ENCODE measurements at regions not wholly inside any gene's neighbourhood (a gene's known extent, or its start where the extent isn't known, plus 50 kb on each side); places are given as distances from the start of the nearest gene placed in this dataset.

DNA sequence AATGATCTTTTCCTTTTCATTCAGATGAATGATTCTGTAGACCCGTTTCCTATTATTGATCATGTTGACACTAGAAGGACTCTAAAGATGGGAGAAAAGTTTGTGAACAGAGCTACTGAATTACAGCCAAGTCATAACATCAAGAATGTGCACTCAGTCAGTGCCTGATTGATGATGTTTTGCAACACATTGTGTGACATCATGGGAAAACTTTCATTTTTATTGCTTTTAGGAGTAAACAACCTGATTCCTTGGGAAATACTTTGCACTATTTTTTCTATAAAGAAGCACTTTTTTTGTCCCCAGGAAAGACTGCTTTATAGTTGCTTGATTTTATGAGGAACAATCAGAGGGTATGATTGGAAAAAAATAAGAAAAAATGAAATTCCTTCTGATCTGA, 383.8 kb upstream of the JAG1 start:
- CTCF ChIA-PET: no interaction called here
- no peak for DNase-seq
- H3K4me1 ChIP-seq (ENCODE audit: control extremely low read depth in 1 of 4, control insufficient read depth in 4 of 4, insufficient read depth in 4 of 4, low read length in 3 of 4): peaks cover 0 to 10% (median 4%) of the 10 kb centered on the region in 4 experiments

GRCh38 chr20:11059659-11060058, 385.9 kb upstream of the JAG1 start:
- no peaks in the 10 kb centered on the region for H3K9me3 ChIP-seq (ENCODE audit: control extremely low read depth in 1 of 5, control insufficient read depth in 4 of 5, insufficient read depth in 2 of 5, low read depth in 1 of 5, low read length in 4 of 5)
- no peak overlapping the region for H3K4me3 ChIP-seq (ENCODE audit: control insufficient read depth in 1 of 7, extremely low read depth in 1 of 7, insufficient read depth in 4 of 7, low read depth in 2 of 7, low read length in 6 of 7)
- no peaks in the 10 kb centered on the region for H3K27me3 ChIP-seq (replicated peaks in 2 of 5; ENCODE audit: control insufficient read depth in 4 of 5, insufficient read depth in 5 of 5, low read length in 4 of 5)
- POLR2A ChIA-PET: no interaction called here
- DNase-seq: no peak
- peaks cover 0 to 10% (median 4%) of the 10 kb centered on the region in 4 experiments for H3K4me1 ChIP-seq (ENCODE audit: control extremely low read depth in 1 of 4, control insufficient read depth in 4 of 4, insufficient read depth in 4 of 4, low read length in 3 of 4)
- no peaks in the 10 kb centered on the region for H3K36me3 ChIP-seq (ENCODE audit: control insufficient read depth in 4 of 4, insufficient read depth in 4 of 4, low read length in 3 of 4)
- WGBS (ENCODE audit: insufficient coverage): no CpG with 5 or more reads among the region's 2 CpGs
- CTCF ChIA-PET: interaction anchor here (1.6 kb wide), 1 partner anchor 9 kb away, joined by 3 read pairs; no protein-coding TSS in a partner anchor
- H3K27ac ChIP-seq (ENCODE audit: insufficient read depth in 1 of 2, low read depth in 1 of 2, low read length in 2 of 2, poor library complexity in 1 of 2, severe bottlenecking in 2 of 2): no peak overlapping the region

More for the DNA sequence above, 383.8 kb upstream of the JAG1 start:
- Histone ChIP-seq H3K27me3 (replicated peaks in 2 of 5; ENCODE audit: control insufficient read depth in 4 of 5, insufficient read depth in 5 of 5, low read length in 4 of 5) (no peaks in the 10 kb centered on the region), H3K27ac (ENCODE audit: insufficient read depth in 1 of 2, low read depth in 1 of 2, low read length in 2 of 2, poor library complexity in 1 of 2, severe bottlenecking in 2 of 2) (no peak overlapping the region), H3K36me3 (ENCODE audit: control insufficient read depth in 4 of 4, insufficient read depth in 4 of 4, low read length in 3 of 4) (no peaks in the 10 kb centered on the region), H3K4me3 (ENCODE audit: control insufficient read depth in 1 of 7, extremely low read depth in 1 of 7, insufficient read depth in 4 of 7, low read depth in 2 of 7, low read length in 6 of 7) (no peak overlapping the region), H3K9me3 (ENCODE audit: control extremely low read depth in 1 of 5, control insufficient read depth in 4 of 5, insufficient read depth in 2 of 5, low read depth in 1 of 5, low read length in 4 of 5) (no peaks in the 10 kb centered on the region)
- WGBS (ENCODE audit: insufficient coverage): 100% methylated on average over 1 of the region's 1 CpG
- POLR2A ChIA-PET: no interaction called here

DNA sequence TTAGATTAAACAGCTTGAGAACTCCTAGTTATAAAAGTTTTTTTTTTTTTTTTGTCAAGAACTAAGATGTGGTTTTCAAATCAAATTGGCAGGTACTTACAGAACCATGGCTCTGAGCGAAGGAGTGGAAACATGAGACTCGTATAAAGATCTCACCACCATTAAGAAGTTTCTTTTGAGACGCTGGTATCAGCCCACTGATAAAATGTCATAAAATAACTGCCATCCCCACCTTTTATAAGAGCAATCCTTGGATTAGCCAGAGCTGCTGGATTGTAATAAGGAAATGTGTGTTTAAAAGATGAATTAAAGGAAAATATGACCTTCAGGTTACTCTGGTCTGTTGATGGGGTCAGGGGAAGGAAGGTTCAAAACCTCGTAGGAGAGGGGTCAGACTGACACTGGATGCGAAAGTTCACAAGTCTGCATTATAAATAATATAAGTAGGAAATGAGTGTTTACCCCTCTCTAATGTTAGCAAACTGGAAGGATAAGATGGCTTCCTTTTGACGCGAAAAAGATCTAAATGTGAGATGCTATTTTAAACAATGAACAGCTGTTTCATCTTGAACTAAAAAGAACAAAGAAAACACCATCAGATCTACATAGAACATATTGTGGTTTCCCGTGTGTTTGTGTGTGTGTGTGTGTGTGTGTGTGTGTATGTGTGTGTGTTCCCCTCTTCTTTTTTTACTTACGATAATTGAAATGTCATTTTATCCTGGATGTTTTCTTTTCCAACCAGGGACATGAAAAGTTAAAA, 386.8 kb upstream of the JAG1 start:
- Histone ChIP-seq H3K36me3 (ENCODE audit: control insufficient read depth in 4 of 4, insufficient read depth in 4 of 4, low read length in 3 of 4) (no peaks in the 10 kb centered on the region), H3K9me3 (ENCODE audit: control extremely low read depth in 1 of 5, control insufficient read depth in 4 of 5, insufficient read depth in 2 of 5, low read depth in 1 of 5, low read length in 4 of 5) (no peaks in the 10 kb centered on the region), H3K4me1 (ENCODE audit: control extremely low read depth in 1 of 4, control insufficient read depth in 4 of 4, insufficient read depth in 4 of 4, low read length in 3 of 4) (peaks cover 0 to 10% (median 4%) of the 10 kb centered on the region in 4 experiments), H3K4me3 (ENCODE audit: control insufficient read depth in 1 of 7, extremely low read depth in 1 of 7, insufficient read depth in 4 of 7, low read depth in 2 of 7, low read length in 6 of 7) (no peak overlapping the region), H3K27me3 (replicated peaks in 2 of 5; ENCODE audit: control insufficient read depth in 4 of 5, insufficient read depth in 5 of 5, low read length in 4 of 5) (no peaks in the 10 kb centered on the region), H3K27ac (ENCODE audit: insufficient read depth in 1 of 2, low read depth in 1 of 2, low read length in 2 of 2, poor library complexity in 1 of 2, severe bottlenecking in 2 of 2) (no peak overlapping the region)
- peak; percentile 2 to 58 (median 29) for DNase-seq
- POLR2A ChIA-PET: no interaction called here
- WGBS (ENCODE audit: insufficient coverage): 80% methylated on average over 2 of the region's 9 CpGs
- CTCF ChIA-PET: interaction anchor here (1.6 kb wide), 1 partner anchor 10 kb away, joined by 3 read pairs; no protein-coding TSS in a partner anchor

- WGBS (ENCODE audit: insufficient coverage): 100% methylated on average over 2 of the region's 3 CpGs
- no peaks in the 10 kb centered on the region for H3K9me3 ChIP-seq (ENCODE audit: control extremely low read depth in 1 of 5, control insufficient read depth in 4 of 5, insufficient read depth in 2 of 5, low read depth in 1 of 5, low read length in 4 of 5)
- no peak for DNase-seq
- no peaks in the 10 kb centered on the region for H3K36me3 ChIP-seq (ENCODE audit: control insufficient read depth in 4 of 4, insufficient read depth in 4 of 4, low read length in 3 of 4)
- no peaks in the 10 kb centered on the region for H3K27me3 ChIP-seq (replicated peaks in 2 of 5; ENCODE audit: control insufficient read depth in 4 of 5, insufficient read depth in 5 of 5, low read length in 4 of 5)
- POLR2A ChIA-PET: no interaction called here
- H3K27ac ChIP-seq (ENCODE audit: insufficient read depth in 1 of 2, low read depth in 1 of 2, low read length in 2 of 2, poor library complexity in 1 of 2, severe bottlenecking in 2 of 2): no peak overlapping the region
- CTCF ChIA-PET: interaction anchor here (0.7 kb wide), 1 partner anchor 9 kb away, joined by 3 read pairs; no protein-coding TSS in a partner anchor
- no peak overlapping the region for H3K4me3 ChIP-seq (ENCODE audit: control insufficient read depth in 1 of 7, extremely low read depth in 1 of 7, insufficient read depth in 4 of 7, low read depth in 2 of 7, low read length in 6 of 7)
- H3K4me1 ChIP-seq (ENCODE audit: control extremely low read depth in 1 of 4, control insufficient read depth in 4 of 4, insufficient read depth in 4 of 4, low read length in 3 of 4): peaks cover 0 to 10% (median 4%) of the 10 kb centered on the region in 4 experiments
Measured at GRCh38 chr20:11063444-11063843, 389.6 kb upstream of the JAG1 start.

DNA sequence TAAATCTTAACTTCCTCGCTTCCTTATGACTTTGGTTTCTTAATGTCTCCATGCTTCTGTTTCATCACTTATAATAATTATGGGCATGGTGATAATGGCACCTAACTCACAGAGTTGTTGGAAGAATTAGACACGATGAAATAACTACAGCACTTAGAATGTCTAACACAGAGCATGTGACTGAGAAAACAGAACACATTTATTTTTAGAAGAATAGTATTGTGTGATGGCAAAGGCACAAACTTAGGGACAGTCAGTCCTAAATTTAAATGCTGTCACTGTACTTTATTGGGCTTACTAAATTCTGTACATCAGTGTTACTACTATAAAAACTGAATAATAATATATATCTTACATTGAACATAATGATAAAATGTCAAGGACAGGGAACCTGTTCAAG, 391.1 kb upstream of the JAG1 start:
- CTCF ChIA-PET: no interaction called here
- Histone ChIP-seq H3K4me1 (ENCODE audit: control extremely low read depth in 1 of 4, control insufficient read depth in 4 of 4, insufficient read depth in 4 of 4, low read length in 3 of 4) (peaks cover 0 to 10% (median 4%) of the 10 kb centered on the region in 4 experiments), H3K9me3 (ENCODE audit: control extremely low read depth in 1 of 5, control insufficient read depth in 4 of 5, insufficient read depth in 2 of 5, low read depth in 1 of 5, low read length in 4 of 5) (no peaks in the 10 kb centered on the region), H3K36me3 (ENCODE audit: control insufficient read depth in 4 of 4, insufficient read depth in 4 of 4, low read length in 3 of 4) (no peaks in the 10 kb centered on the region), H3K27me3 (replicated peaks in 2 of 5; ENCODE audit: control insufficient read depth in 4 of 5, insufficient read depth in 5 of 5, low read length in 4 of 5) (no peaks in the 10 kb centered on the region), H3K27ac (ENCODE audit: insufficient read depth in 1 of 2, low read depth in 1 of 2, low read length in 2 of 2, poor library complexity in 1 of 2, severe bottlenecking in 2 of 2) (no peak overlapping the region), H3K4me3 (ENCODE audit: control insufficient read depth in 1 of 7, extremely low read depth in 1 of 7, insufficient read depth in 4 of 7, low read depth in 2 of 7, low read length in 6 of 7) (no peak overlapping the region)
- no peak for DNase-seq
- no CpG with 5 or more reads among the region's 2 CpGs for WGBS (ENCODE audit: insufficient coverage)
- POLR2A ChIA-PET: no interaction called here

DNA sequence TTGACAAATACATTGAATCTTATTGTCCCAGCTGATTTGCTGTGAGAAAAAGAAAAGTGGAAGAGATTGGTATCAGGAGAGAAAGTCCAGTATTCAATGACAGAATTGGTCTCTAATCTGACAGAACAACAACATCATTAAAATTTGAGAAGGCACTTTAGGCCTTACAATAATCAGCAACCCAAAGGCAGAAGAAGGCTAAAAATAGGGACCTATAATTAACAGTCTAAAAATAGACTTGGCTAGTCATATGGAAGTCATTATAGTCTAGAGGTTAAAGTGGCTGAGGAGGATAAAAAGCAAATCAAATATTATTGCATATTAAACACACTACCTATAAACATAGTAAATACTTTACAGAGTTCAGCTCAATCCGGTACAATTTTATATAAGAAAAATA, 393.6 kb upstream of the JAG1 start:
- ChIA-PET POLR2A (no interaction called here), CTCF (no interaction called here)
- DNase-seq: no peak
- Histone ChIP-seq H3K27me3 (replicated peaks in 2 of 5; ENCODE audit: control insufficient read depth in 4 of 5, insufficient read depth in 5 of 5, low read length in 4 of 5) (no peaks in the 10 kb centered on the region), H3K9me3 (ENCODE audit: control extremely low read depth in 1 of 5, control insufficient read depth in 4 of 5, insufficient read depth in 2 of 5, low read depth in 1 of 5, low read length in 4 of 5) (peaks cover 0 to 5% (median 0%) of the 10 kb centered on the region in 5 experiments), H3K4me1 (ENCODE audit: control extremely low read depth in 1 of 4, control insufficient read depth in 4 of 4, insufficient read depth in 4 of 4, low read length in 3 of 4) (peaks cover 0 to 2% (median under 1%) of the 10 kb centered on the region in 4 experiments), H3K36me3 (ENCODE audit: control insufficient read depth in 4 of 4, insufficient read depth in 4 of 4, low read length in 3 of 4) (no peaks in the 10 kb centered on the region), H3K27ac (ENCODE audit: insufficient read depth in 1 of 2, low read depth in 1 of 2, low read length in 2 of 2, poor library complexity in 1 of 2, severe bottlenecking in 2 of 2) (no peak overlapping the region), H3K4me3 (ENCODE audit: control insufficient read depth in 1 of 7, extremely low read depth in 1 of 7, insufficient read depth in 4 of 7, low read depth in 2 of 7, low read length in 6 of 7) (no peak overlapping the region)
- WGBS (ENCODE audit: insufficient coverage): no CpG with 5 or more reads among the region's 1 CpG

DNA sequence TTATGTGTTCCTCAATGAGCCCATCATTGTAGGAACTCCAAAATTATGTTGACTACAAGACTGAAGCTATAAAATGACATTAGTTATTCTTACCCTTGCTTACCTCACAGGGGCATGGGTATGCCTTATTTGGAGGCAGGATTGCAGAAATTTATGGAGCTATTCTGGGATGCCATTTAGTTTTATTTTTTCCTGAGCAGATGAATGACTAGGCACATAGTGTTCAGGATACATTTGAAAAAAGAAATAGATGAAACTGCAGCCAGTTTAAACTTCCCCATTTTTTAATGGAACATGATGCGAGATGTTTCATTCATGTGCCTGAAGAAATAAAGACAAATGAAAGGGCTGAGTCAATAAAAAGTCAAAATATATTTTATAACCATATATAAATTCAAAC, 399.2 kb upstream of the JAG1 start:
- no peaks in the 10 kb centered on the region for H3K36me3 ChIP-seq (ENCODE audit: control insufficient read depth in 4 of 4, insufficient read depth in 4 of 4, low read length in 3 of 4)
- peaks cover 0 to 3% (median 0%) of the 10 kb centered on the region in 4 experiments for H3K4me1 ChIP-seq (ENCODE audit: control extremely low read depth in 1 of 4, control insufficient read depth in 4 of 4, insufficient read depth in 4 of 4, low read length in 3 of 4)
- H3K9me3 ChIP-seq (ENCODE audit: control extremely low read depth in 1 of 5, control insufficient read depth in 4 of 5, insufficient read depth in 2 of 5, low read depth in 1 of 5, low read length in 4 of 5): peaks cover 0 to 5% (median 0%) of the 10 kb centered on the region in 5 experiments
- H3K27me3 ChIP-seq (replicated peaks in 2 of 5; ENCODE audit: control insufficient read depth in 4 of 5, insufficient read depth in 5 of 5, low read length in 4 of 5): no peaks in the 10 kb centered on the region
- ChIA-PET CTCF (interaction anchor here (1.1 kb wide), 1 partner anchor 9 kb away, joined by 3 read pairs; no protein-coding TSS in a partner anchor), POLR2A (no interaction called here)
- WGBS (ENCODE audit: insufficient coverage): no CpG with 5 or more reads among the region's 1 CpG
- no peak for DNase-seq
- H3K4me3 ChIP-seq (ENCODE audit: control insufficient read depth in 1 of 7, extremely low read depth in 1 of 7, insufficient read depth in 4 of 7, low read depth in 2 of 7, low read length in 6 of 7): no peak overlapping the region
- no peak overlapping the region for H3K27ac ChIP-seq (ENCODE audit: insufficient read depth in 1 of 2, low read depth in 1 of 2, low read length in 2 of 2, poor library complexity in 1 of 2, severe bottlenecking in 2 of 2)
